GM12801 (cell line): ENCODE measurements at regions not wholly inside any gene's neighbourhood (a gene's known extent, or its start where the extent isn't known, plus 50 kb on each side); places are given as distances from the start of the nearest gene placed in this dataset.

Experiments
- TF ChIP-seq, protein P1 (sequence below): IDR thresholded peaks from one replicate; pipeline ENCODE4 v1.5.1; 2011; ENCODE audit warnings: control low read depth; ENCODE audit not compliant: insufficient read length; ENCODE audit errors: extremely low read depth

DNA sequence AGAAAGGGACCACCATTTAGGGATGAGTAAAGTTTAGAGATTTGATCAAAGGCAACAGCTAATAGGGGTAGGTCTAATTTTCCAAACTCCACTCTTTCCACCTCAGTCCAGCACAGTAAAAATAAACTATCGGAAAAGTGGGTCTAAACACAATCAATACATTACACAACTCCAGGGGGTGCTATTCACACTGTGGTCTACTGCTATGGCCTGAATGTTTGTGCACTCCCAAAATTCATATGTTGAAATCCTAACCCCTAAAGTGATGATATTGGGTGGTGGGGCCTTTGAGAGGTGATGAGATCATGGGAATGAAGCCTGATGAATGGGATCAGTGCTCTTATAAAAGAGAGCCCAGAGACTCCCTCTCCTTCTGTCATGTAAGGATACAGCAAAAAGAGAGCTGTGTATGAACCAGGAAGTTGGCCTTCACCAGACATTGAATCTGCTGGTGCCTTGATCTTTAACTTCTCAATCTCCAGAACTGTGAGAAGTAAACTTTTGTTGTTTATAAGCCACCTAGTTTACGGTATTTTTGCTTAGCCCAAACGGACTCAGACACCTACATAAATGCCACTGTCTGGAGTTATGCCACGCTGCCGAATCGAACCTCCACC, 193.9 kb downstream of the OMA1 start:
- TF ChIP-seq, protein P1, sequence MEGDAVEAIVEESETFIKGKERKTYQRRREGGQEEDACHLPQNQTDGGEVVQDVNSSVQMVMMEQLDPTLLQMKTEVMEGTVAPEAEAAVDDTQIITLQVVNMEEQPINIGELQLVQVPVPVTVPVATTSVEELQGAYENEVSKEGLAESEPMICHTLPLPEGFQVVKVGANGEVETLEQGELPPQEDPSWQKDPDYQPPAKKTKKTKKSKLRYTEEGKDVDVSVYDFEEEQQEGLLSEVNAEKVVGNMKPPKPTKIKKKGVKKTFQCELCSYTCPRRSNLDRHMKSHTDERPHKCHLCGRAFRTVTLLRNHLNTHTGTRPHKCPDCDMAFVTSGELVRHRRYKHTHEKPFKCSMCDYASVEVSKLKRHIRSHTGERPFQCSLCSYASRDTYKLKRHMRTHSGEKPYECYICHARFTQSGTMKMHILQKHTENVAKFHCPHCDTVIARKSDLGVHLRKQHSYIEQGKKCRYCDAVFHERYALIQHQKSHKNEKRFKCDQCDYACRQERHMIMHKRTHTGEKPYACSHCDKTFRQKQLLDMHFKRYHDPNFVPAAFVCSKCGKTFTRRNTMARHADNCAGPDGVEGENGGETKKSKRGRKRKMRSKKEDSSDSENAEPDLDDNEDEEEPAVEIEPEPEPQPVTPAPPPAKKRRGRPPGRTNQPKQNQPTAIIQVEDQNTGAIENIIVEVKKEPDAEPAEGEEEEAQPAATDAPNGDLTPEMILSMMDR, result no peak

DNA sequence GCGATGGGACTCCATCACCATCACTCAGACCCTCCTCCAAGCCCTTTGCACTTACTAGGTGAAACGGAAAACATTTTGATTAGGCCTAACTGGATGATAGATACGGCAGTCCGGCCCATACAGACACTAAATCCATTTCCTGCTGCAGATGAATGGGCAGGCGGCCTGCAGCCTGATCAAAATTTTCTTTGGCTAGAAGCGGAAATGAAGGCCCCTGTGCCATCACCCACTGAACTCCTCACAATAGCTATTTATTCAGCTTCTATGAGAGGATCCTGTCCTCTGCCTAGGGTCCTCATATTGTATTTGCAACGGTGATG, 200.5 kb downstream of the OMA1 start:
- TF ChIP-seq, protein P1, result no peak

DNA sequence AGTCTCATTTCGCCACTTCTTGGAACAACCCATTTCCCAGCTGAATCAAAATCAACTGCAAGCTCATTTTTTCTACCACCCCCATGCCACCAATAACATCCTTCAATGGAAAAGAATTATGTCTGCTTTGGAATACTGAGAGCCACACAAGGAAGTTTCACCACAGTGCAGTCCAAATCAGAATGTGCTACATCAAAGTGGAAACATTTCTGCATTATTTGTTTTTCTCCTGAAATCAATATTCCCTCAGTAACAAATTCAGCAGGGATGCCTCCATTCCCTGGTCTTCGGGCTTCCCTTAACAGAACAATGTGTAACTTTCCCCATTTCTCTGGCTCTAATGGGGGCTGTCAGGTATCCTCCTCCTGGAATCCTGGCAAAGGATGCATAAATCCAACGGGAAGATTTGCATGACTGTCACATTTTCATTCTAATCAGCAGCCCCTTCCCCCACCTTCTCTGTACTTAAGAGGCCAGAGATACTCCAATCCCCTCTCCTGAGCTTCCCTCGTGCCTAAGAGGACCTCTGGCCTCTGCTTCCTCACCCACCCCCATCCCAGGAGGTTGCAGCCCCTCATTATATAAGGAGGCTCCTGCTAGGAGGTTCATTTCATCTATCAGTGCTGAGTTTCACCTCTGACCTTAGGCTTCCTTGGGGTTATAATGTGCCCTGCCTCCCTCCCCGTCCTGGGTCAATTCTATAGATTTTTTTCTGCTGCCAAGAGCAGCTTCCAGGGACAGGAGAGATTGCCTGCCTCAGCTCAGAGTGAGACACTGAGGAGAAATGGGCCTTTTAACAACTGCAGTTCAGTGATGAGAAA, 201.1 kb downstream of the OMA1 start:
- TF ChIP-seq, protein P1, result no peak

DNA sequence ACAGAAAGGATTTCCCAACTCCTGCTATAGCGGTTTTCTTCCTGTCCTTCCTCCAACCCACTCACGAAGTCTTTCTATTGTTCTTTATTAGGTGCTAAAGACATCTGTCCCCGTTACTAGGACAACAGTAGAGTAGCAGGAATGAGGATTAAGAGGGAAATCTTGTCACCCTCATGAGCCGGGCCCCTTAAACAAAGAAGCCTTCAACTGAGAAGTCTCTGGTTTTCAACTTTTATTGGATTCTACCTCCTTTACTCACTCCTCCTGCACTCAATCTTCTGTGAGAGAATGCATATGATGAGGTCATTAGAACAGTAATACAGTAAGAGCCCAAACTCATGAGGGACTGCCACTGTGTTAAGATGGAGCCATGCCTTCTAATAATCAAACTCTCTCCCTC, 206.3 kb downstream of the OMA1 start:
- TF ChIP-seq, protein P1, result no peak

DNA sequence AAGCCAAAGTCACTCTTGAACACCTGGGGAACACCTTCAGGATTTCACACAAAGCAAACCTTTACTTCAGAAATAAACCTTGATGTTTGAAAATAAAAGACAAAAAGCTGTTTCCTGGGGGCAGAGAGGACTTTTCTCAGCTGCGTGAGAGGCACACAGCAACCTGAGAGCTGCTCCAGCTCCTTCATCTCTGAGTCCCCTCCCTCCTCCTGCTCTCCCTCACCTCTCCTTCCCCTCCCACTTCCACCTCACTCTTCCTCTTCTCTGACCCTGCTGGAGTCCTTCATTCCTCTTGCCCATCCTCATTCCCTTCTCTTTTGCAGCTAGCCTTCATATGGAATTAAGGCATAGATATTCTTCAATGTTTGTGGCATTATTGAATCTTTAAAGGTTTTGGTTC, 208.4 kb downstream of the OMA1 start:
- TF ChIP-seq, protein P1, result no peak

DNA sequence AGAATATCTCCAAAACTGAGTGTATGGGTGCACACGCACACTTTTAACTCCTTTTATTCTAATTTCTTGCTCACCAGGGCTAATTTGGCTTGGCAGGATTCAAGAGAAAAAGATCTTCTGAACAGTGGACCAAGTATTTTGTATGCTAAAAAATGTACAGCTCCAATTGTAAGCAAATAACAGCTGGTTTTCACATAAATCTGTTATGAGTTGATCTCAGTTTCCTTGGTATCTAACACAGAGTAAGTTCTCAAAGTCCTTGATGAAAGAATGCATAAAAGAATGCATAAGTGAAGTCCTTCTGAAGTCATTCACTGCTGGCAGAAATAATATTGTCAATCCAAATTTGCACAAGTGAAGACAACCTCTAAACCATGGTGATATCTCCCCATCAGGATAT, 213.0 kb downstream of the OMA1 start:
- TF ChIP-seq, protein P1, result no peak

DNA sequence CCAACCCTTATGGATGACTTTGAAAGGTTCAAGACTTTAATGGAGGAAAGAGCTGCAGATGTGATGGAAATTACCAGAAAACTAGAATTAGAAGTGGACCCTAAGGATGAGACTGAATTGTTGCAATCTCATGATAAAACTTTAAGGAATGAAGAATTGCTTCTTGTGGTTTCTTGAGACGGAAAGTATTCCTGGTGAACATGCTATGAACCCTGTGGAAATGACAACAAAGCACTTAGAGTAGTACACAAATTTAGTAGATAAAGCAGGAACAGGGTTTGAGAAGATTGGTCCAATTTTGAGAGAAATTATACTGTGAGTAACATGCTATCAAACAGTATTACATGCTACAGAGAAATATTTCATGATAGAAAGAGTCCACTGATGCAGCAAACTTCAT, 215.4 kb downstream of the OMA1 start:
- TF ChIP-seq, protein P1, result no peak
